ENCODE measurements at regions not wholly inside any gene's neighbourhood (a gene's known extent, or its start where the extent isn't known, plus 50 kb on each side); places are given as distances from the start of the nearest gene placed in this dataset.

- no peak for DNase-seq (ENCODE audit: insufficient read length, low spot score)
- peak; percentile 78 for FAIRE-seq
These were observed 426.5 kb upstream of the OR4E1 start for GRCh38 chr14:22099942-22100763.

DNA sequence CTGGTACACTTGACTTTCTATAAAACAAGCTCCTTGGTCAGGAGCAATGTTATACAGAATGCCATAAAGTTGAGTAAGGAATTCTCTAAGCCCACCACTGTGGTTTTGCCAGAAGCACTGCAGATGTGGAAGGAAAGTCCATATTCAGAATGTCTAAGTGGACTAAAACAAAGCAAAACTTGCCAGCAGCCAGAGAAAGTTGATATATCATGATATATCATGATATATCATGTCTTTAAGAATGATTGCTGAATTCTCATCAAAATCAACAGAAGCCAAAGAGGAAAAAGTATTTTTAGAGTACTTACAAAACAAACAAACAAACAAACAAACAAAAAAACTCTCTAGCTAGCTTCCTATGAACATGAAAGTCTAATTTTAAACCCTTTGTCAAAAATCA lies 424.8 kb upstream of the OR4E1 start:
- TF ChIP-seq PAX5 (IDR thresholded peaks at IDR 0.05; ENCODE audit: insufficient read depth, low read length, severe bottlenecking) (no peak), TAF1 (IDR thresholded peaks at IDR 0.05; ENCODE audit: low read depth, low read length) (no peak), POU2F2 (IDR thresholded peaks at IDR 0.05; ENCODE audit: low read depth, low read length) (no peak), POLR2AphosphoS5 (IDR thresholded peaks at IDR 0.05; ENCODE audit: low read depth, low read length) (no peak), POLR2A (IDR thresholded peaks at IDR 0.05; ENCODE audit: low read depth, low read length) (no peak), SPI1 (IDR thresholded peaks at IDR 0.05; ENCODE audit: low read depth, low read length) (no peak)
- DNase-seq (ENCODE audit: insufficient read length, low spot score) (no peak), FAIRE-seq (no peak)

More at GRCh38 chr14:22099942-22100763, 426.5 kb upstream of the OR4E1 start:
- no peak for TF ChIP-seq POU2F2 (IDR thresholded peaks at IDR 0.05; ENCODE audit: low read depth, low read length)
- TF ChIP-seq SPI1 (IDR thresholded peaks at IDR 0.05; ENCODE audit: low read depth, low read length), result no peak

DNA sequence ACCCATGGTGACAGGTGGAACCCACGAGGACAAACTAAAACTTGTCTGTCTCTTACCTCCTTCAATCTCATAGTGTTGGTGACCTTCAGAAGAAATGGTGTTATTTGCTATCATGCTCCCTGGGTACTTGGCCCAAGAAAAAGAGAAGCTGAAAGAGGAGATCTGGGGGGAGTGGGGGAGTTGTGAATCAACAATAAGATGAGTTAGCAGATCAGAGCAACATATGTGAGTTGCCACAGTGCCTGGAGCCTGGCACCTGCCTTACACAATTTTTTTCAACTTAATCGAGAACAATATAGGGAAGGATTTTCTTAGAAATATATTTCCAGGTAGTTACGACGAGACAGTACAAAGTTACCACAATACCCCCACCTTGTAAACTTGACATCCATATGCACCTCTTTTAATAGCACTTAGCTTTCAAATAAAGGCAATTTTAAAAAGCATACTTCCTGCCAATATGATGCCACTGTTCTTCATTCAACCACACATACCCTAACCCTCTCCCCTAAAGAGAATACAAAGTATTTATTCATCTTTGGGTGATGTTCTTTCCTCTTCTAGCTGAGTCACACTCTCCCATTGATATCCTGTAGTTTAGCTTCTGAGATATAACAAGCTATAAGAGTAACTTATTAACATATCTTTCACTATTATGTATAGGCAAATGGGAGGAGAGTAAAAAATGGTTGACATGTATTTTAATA lies 424.1 kb upstream of the OR4E1 start:
- FAIRE-seq (no peak), DNase-seq (ENCODE audit: insufficient read length, low spot score) (no peak)
- TF ChIP-seq SPI1 (IDR thresholded peaks at IDR 0.05; ENCODE audit: low read depth, low read length), result no peak
- TF ChIP-seq PAX5 (IDR thresholded peaks at IDR 0.05; ENCODE audit: insufficient read depth, low read length, severe bottlenecking), result no peak
- TF ChIP-seq POU2F2 (IDR thresholded peaks at IDR 0.05; ENCODE audit: low read depth, low read length), result no peak
- TF ChIP-seq POLR2AphosphoS5 (IDR thresholded peaks at IDR 0.05; ENCODE audit: low read depth, low read length), result no peak
- no peak for TF ChIP-seq TAF1 (IDR thresholded peaks at IDR 0.05; ENCODE audit: low read depth, low read length)
- TF ChIP-seq POLR2A (IDR thresholded peaks at IDR 0.05; ENCODE audit: low read depth, low read length), result no peak

- TF ChIP-seq POU2F2 (IDR thresholded peaks at IDR 0.05; ENCODE audit: low read depth, low read length) (no peak), POLR2A (IDR thresholded peaks at IDR 0.05; ENCODE audit: low read depth, low read length) (no peak), POLR2AphosphoS5 (IDR thresholded peaks at IDR 0.05; ENCODE audit: low read depth, low read length) (no peak), TAF1 (IDR thresholded peaks at IDR 0.05; ENCODE audit: low read depth, low read length) (no peak), PAX5 (IDR thresholded peaks at IDR 0.05; ENCODE audit: insufficient read depth, low read length, severe bottlenecking) (no peak), SPI1 (IDR thresholded peaks at IDR 0.05; ENCODE audit: low read depth, low read length) (no peak)
- no peak for DNase-seq (ENCODE audit: insufficient read length, low spot score)
- FAIRE-seq, result no peak
These were observed 423.5 kb upstream of the OR4E1 start for GRCh38 chr14:22097072-22097471.

DNA sequence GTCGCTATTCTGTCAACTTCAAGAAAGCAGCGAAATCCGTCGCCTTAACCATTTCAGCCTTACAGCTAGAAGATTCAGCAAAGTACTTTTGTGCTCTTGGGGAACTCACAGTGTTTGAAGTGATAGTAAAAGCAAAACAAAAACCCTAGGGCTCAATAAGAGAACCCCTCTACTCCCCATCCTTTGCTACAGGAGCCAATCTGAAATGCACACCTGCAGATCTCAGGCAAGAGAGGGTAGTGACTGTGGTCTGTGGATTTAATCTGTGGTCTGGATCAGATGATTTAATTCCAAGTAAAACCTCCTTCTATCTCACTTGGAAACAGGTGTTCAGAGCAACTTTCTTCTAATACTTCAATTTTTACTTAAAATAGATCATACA lies 422.9 kb upstream of the OR4E1 start:
- no peak for TF ChIP-seq POLR2AphosphoS5 (IDR thresholded peaks at IDR 0.05; ENCODE audit: low read depth, low read length)
- DNase-seq (ENCODE audit: insufficient read length, low spot score), result no peak
- FAIRE-seq, result no peak

- TF ChIP-seq POU2F2 (IDR thresholded peaks at IDR 0.05; ENCODE audit: low read depth, low read length), result no peak
- TF ChIP-seq POLR2AphosphoS5 (IDR thresholded peaks at IDR 0.05; ENCODE audit: low read depth, low read length), result no peak
- TF ChIP-seq TAF1 (IDR thresholded peaks at IDR 0.05; ENCODE audit: low read depth, low read length), result no peak
- no peak for TF ChIP-seq POLR2A (IDR thresholded peaks at IDR 0.05; ENCODE audit: low read depth, low read length)
- no peak for TF ChIP-seq SPI1 (IDR thresholded peaks at IDR 0.05; ENCODE audit: low read depth, low read length)
- TF ChIP-seq PAX5 (IDR thresholded peaks at IDR 0.05; ENCODE audit: insufficient read depth, low read length, severe bottlenecking), result no peak
- FAIRE-seq (no peak), DNase-seq (ENCODE audit: insufficient read length, low spot score) (no peak)
These were observed 422.4 kb upstream of the OR4E1 start for GRCh38 chr14:22095860-22096513.

GRCh38 chr14:22089940-22090339 lies 416.3 kb upstream of the OR4E1 start:
- DNase-seq (ENCODE audit: insufficient read length, low spot score) (no peak), FAIRE-seq (no peak)
- TF ChIP-seq POU2F2 (IDR thresholded peaks at IDR 0.05; ENCODE audit: low read depth, low read length) (no peak), POLR2AphosphoS5 (IDR thresholded peaks at IDR 0.05; ENCODE audit: low read depth, low read length) (no peak), TAF1 (IDR thresholded peaks at IDR 0.05; ENCODE audit: low read depth, low read length) (no peak), PAX5 (IDR thresholded peaks at IDR 0.05; ENCODE audit: insufficient read depth, low read length, severe bottlenecking) (no peak), POLR2A (IDR thresholded peaks at IDR 0.05; ENCODE audit: low read depth, low read length) (no peak), SPI1 (IDR thresholded peaks at IDR 0.05; ENCODE audit: low read depth, low read length) (no peak)

GRCh38 chr14:22088614-22089342 lies 415.2 kb upstream of the OR4E1 start:
- FAIRE-seq (no peak), DNase-seq (ENCODE audit: insufficient read length, low spot score) (no peak)
- no peak for TF ChIP-seq POU2F2 (IDR thresholded peaks at IDR 0.05; ENCODE audit: low read depth, low read length)
- no peak for TF ChIP-seq TAF1 (IDR thresholded peaks at IDR 0.05; ENCODE audit: low read depth, low read length)

DNA sequence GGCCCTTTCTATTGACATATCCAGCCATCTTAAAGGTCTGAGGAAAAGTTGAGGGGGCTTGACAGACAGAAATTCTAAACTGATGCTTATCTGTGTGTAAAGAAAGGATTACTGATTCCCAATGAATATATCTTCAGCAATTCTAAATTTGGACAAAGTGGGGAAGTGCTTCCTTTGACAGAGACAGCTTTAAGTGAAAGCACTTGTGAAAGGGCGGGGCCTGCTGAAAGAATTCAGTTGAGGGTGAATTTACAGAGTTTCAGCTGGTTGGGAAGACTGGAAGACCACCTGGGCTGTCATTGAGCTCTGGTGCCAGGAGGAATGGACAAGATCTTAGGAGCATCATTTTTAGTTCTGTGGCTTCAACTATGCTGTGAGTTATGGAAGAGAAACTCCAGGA lies 412.5 kb upstream of the OR4E1 start:
- no peak for FAIRE-seq

More for the DNA sequence above, 412.5 kb upstream of the OR4E1 start:
- no peak for DNase-seq (ENCODE audit: insufficient read length, low spot score)
- TF ChIP-seq TAF1 (IDR thresholded peaks at IDR 0.05; ENCODE audit: low read depth, low read length), result no peak
- no peak for TF ChIP-seq POU2F2 (IDR thresholded peaks at IDR 0.05; ENCODE audit: low read depth, low read length)
